Muscle of leg (tissue), 3 donors: ENCODE measurements at regions not wholly inside any gene's neighbourhood (a gene's known extent, or its start where the extent isn't known, plus 50 kb on each side); places are given as distances from the start of the nearest gene placed in this dataset.
A peak's percentile ranks its signal among the peaks of the same experiment; 100 is the strongest.

ENCODE experiments used
- DNase-seq: peaks from one replicate; pipeline ENCODE4 v3.0.0; 2013
- H3K27ac ChIP-seq: one replicate; pipeline ENCODE4 v1.5.1; 2013; ENCODE audit warnings: mild to moderate bottlenecking, low read length, control low read depth
- H3K27me3 ChIP-seq: one replicate; pipeline ENCODE4 v1.6.1; 2013; ENCODE audit warnings: low read length; ENCODE audit not compliant: control insufficient read depth, insufficient read depth
- H3K36me3 ChIP-seq: one replicate; pipeline ENCODE4 v1.6.1; 2013; ENCODE audit warnings: low read length; ENCODE audit not compliant: control insufficient read depth, insufficient read depth
- H3K4me1 ChIP-seq: one replicate; pipeline ENCODE4 v1.6.1; 2013; ENCODE audit warnings: low read length; ENCODE audit not compliant: control insufficient read depth, insufficient read depth
- H3K4me3 ChIP-seq: one replicate; pipeline ENCODE4 v1.5.1; 2013; ENCODE audit warnings: low read length, control low read depth
- H3K9me3 ChIP-seq: replicated peaks from 2 replicates; pipeline ENCODE4 v1.6.1; 2013; ENCODE audit warnings: low read depth, low read length; ENCODE audit not compliant: control insufficient read depth
- WGBS: methylation state at CpG from one replicate; pipeline ENCODE4 v1.1.5; 2013; ENCODE audit warnings: missing lambda C conversion rate; ENCODE audit not compliant: insufficient coverage; 5-methylcytosine and 5-hydroxymethylcytosine counted together

- Histone ChIP-seq H3K9me3 (no peaks in the 10 kb centered on the region), H3K36me3 (no peaks in the 10 kb centered on the region), H3K4me3 (no peak overlapping the region), H3K27me3 (no peaks in the 10 kb centered on the region), H3K27ac (no peak overlapping the region), H3K4me1 (no peaks in the 10 kb centered on the region)
- WGBS = 67% methylated on average over 2 of the region's 5 CpGs
- no peak for DNase-seq
Observed at GRCh38 chr14:56895154-56895553, 84.9 kb upstream of the OTX2 start.

- Histone ChIP-seq H3K4me1 (no peaks in the 10 kb centered on the region), H3K36me3 (no peaks in the 10 kb centered on the region), H3K27me3 (no peaks in the 10 kb centered on the region), H3K4me3 (no peak overlapping the region), H3K27ac (no peak overlapping the region), H3K9me3 (no peaks in the 10 kb centered on the region)
- 100% methylated on average over 1 of the region's 3 CpGs for WGBS
- DNase-seq = no peak
Observed at GRCh38 chr14:56894591-56894991, 84.3 kb upstream of the OTX2 start.

- Histone ChIP-seq H3K27me3 (no peaks in the 10 kb centered on the region), H3K4me3 (no peak overlapping the region), H3K4me1 (no peaks in the 10 kb centered on the region), H3K36me3 (no peaks in the 10 kb centered on the region), H3K27ac (no peak overlapping the region), H3K9me3 (no peaks in the 10 kb centered on the region)
- WGBS = 18% methylated on average over 2 of the region's 5 CpGs
- DNase-seq = no peak
Observed at GRCh38 chr14:56892959-56893358, 82.7 kb upstream of the OTX2 start.

DNA sequence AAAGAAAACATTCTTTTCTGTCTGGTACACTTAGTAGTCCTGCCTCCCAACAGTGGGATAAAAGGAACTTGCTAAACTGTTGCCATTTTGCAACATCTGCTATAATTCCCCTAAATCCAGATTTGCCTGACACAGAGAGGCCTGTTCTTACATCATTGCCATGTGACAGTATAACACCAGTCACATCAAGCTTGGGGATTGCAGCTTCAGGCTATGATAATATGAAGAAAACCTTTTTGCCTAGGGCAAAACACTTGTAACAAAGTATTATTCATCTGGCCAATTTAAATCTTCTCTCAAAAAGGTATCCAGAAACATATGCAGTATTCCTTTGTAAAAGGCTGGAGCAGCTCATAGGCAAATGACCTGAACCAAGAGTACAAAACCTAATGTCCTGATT, 80.9 kb upstream of the OTX2 start:
- Histone ChIP-seq H3K4me1 (no peaks in the 10 kb centered on the region), H3K36me3 (no peaks in the 10 kb centered on the region), H3K27ac (no peak overlapping the region), H3K4me3 (no peak overlapping the region), H3K9me3 (no peaks in the 10 kb centered on the region), H3K27me3 (no peaks in the 10 kb centered on the region)
- DNase-seq = no peak

GRCh38 chr14:56889705-56890104, 79.4 kb upstream of the OTX2 start:
- no peaks in the 10 kb centered on the region for H3K27me3 ChIP-seq
- H3K27ac ChIP-seq = no peak overlapping the region
- no peaks in the 10 kb centered on the region for H3K36me3 ChIP-seq
- H3K4me3 ChIP-seq = no peak overlapping the region
- DNase-seq = no peak
- no CpG with 5 or more reads among the region's 2 CpGs for WGBS
- H3K9me3 ChIP-seq = no peaks in the 10 kb centered on the region
- no peaks in the 10 kb centered on the region for H3K4me1 ChIP-seq

DNA sequence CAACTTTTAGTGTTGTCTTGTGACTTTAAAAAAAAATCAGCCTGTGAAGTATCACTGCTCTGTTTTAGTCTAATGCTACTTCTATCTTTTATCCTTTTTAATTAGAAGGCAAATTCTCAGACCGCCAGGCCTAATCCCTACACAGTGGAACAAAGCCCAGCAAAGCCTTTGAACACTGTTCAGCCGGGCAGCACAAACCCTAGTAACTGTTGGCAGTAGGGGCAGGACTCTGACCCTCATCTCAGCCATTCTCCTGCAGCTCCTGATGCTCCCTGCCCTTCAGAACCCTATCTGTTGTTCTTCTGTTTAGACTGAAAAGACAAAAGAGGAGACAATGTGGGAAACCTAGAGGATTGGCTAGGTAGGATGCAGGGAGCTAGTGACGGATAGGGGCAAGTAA, 78.0 kb upstream of the OTX2 start:
- Histone ChIP-seq H3K36me3 (no peaks in the 10 kb centered on the region), H3K9me3 (no peaks in the 10 kb centered on the region), H3K4me1 (no peaks in the 10 kb centered on the region), H3K4me3 (no peak overlapping the region), H3K27me3 (no peaks in the 10 kb centered on the region), H3K27ac (no peak overlapping the region)
- WGBS = 67% methylated on average over 1 of the region's 3 CpGs
- DNase-seq = no peak

DNA sequence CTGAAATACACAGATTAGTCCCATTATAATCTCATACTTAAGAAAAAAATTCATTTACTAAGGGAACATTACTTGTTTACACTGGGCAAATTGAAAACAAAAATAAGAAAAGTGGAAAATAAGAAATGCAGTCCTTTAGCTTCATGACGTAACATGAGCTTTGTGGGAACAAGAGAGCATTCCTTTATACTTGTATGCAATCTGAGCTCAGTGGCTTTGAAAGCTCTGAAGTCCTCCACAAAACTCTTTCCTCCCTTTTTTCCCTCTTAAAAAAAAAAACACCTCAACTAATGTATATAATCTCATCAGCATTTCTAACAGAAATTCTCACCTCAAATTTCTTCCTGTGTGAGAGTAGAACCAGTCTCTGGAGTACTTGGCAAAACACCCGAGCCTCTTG, 76.9 kb upstream of the OTX2 start:
- H3K36me3 ChIP-seq = no peaks in the 10 kb centered on the region
- H3K27me3 ChIP-seq = no peaks in the 10 kb centered on the region
- 50% methylated on average over 1 of the region's 2 CpGs for WGBS
- no peaks in the 10 kb centered on the region for H3K9me3 ChIP-seq
- no peak overlapping the region for H3K27ac ChIP-seq
- H3K4me3 ChIP-seq = no peak overlapping the region
- H3K4me1 ChIP-seq = no peaks in the 10 kb centered on the region
- peak; percentile 7 for DNase-seq

GRCh38 chr14:56886471-56887062, 76.3 kb upstream of the OTX2 start:
- H3K9me3 ChIP-seq = no peaks in the 10 kb centered on the region
- H3K4me3 ChIP-seq = no peak overlapping the region
- H3K4me1 ChIP-seq = no peaks in the 10 kb centered on the region
- H3K27me3 ChIP-seq = no peaks in the 10 kb centered on the region
- H3K27ac ChIP-seq = no peak overlapping the region
- WGBS = 95% methylated on average over 4 of the region's 6 CpGs
- H3K36me3 ChIP-seq = no peaks in the 10 kb centered on the region
- DNase-seq = no peak

GRCh38 chr14:56885825-56886224, 75.5 kb upstream of the OTX2 start:
- Histone ChIP-seq H3K4me1 (no peaks in the 10 kb centered on the region), H3K27ac (no peak overlapping the region), H3K27me3 (no peaks in the 10 kb centered on the region), H3K9me3 (no peaks in the 10 kb centered on the region), H3K4me3 (no peak overlapping the region), H3K36me3 (no peaks in the 10 kb centered on the region)
- no peak for DNase-seq
- no CpG with 5 or more reads among the region's 2 CpGs for WGBS

DNA sequence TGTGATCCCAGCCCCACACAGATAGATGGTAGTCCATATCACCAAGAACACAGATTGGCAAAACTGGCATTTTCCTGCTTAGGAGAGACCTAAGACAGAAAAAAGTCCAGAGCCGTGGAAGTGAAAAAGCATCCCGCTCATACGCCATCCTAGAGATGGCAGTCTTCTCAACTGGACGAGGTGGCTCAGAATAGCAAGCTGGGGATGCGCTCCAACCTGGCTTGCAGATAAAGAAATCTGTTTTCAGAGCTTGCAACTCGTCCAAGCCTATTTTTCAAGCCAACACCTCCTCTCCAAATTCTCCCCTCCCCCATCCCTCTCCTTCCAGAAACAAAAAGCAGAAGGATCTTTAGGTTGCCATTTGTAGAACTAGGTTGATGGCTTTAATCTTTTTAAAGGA, 74.3 kb upstream of the OTX2 start:
- WGBS = 37% methylated on average over 5 of the region's 6 CpGs
- Histone ChIP-seq H3K27ac (no peak overlapping the region), H3K9me3 (no peaks in the 10 kb centered on the region), H3K27me3 (no peaks in the 10 kb centered on the region), H3K4me1 (no peaks in the 10 kb centered on the region), H3K4me3 (no peak overlapping the region), H3K36me3 (no peaks in the 10 kb centered on the region)
- no peak for DNase-seq

DNA sequence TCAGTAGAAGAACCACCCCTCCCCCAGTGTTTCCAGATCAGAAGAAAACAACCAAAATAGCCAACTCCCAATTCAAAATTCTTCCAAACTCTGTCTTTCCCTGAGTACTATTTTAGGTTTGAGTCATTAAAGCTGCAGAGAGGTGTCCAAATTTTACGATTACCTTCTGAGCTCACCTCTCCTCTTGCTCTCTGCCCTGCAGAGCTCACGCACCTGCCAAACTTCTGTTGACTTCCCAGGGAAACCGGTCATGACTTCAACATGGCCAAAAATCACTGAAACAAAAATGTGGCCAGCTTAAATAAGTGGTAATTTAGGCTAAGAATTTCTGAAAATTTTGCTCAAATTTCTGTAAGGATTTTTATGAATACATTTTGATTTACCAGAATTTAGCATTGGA, 70.9 kb upstream of the OTX2 start:
- Histone ChIP-seq H3K36me3 (no peaks in the 10 kb centered on the region), H3K27ac (no peak overlapping the region), H3K4me3 (no peak overlapping the region), H3K27me3 (no peaks in the 10 kb centered on the region), H3K4me1 (no peaks in the 10 kb centered on the region), H3K9me3 (no peaks in the 10 kb centered on the region)
- DNase-seq = no peak
- WGBS = no CpG with 5 or more reads among the region's 3 CpGs
